Prostate gland (tissue), 2 donors: ENCODE measurements at regions not wholly inside any gene's neighbourhood (a gene's known extent, or its start where the extent isn't known, plus 50 kb on each side); places are given as distances from the start of the nearest gene placed in this dataset.

ENCODE experiments used
- POLR2A ChIP-seq: fragments of 450-650 bp; IDR thresholded peaks from one replicate; pipeline ENCODE4 v1.6.1; 2016; ENCODE audit warnings: antibody characterized with exemption, mild to moderate bottlenecking
- POLR2AphosphoS5 ChIP-seq: sonication (generic); formaldehyde crosslinking; IDR thresholded peaks from one replicate; pipeline ENCODE4 v1.6.1; 2017; ENCODE audit warnings: antibody characterized with exemption
- TF ChIP-seq, protein P1 (sequence below), 4 experiments: fragments of 200-600 bp in 2 of 4; fragments of 450-650 bp in 2 of 4; sonication (generic) in 2 of 4; IDR thresholded peaks; 1 replicate in 3 of 4; 2 replicates in 1 of 4; pipeline ENCODE4 v1.5.1; 2016 to 2019; ENCODE audit warnings: antibody characterized with exemption in 4 of 4, mild to moderate bottlenecking in 2 of 4, moderate library complexity in 2 of 4

GRCh38 chr1:2948751-2949680 lies 72.3 kb upstream of the ACTRT2 start:
- TF ChIP-seq, protein P1, sequence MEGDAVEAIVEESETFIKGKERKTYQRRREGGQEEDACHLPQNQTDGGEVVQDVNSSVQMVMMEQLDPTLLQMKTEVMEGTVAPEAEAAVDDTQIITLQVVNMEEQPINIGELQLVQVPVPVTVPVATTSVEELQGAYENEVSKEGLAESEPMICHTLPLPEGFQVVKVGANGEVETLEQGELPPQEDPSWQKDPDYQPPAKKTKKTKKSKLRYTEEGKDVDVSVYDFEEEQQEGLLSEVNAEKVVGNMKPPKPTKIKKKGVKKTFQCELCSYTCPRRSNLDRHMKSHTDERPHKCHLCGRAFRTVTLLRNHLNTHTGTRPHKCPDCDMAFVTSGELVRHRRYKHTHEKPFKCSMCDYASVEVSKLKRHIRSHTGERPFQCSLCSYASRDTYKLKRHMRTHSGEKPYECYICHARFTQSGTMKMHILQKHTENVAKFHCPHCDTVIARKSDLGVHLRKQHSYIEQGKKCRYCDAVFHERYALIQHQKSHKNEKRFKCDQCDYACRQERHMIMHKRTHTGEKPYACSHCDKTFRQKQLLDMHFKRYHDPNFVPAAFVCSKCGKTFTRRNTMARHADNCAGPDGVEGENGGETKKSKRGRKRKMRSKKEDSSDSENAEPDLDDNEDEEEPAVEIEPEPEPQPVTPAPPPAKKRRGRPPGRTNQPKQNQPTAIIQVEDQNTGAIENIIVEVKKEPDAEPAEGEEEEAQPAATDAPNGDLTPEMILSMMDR (IDR thresholded peaks at IDR 0.05) = no peak
- TF ChIP-seq POLR2A (no peak), POLR2AphosphoS5 (no peak)
